A673 (cell line): ENCODE measurements at regions not wholly inside any gene's neighbourhood (a gene's known extent, or its start where the extent isn't known, plus 50 kb on each side); places are given as distances from the start of the nearest gene placed in this dataset.

Experiments
- EZH2 ChIP-seq: fragments of 200-600 bp; sonication (generic); IDR thresholded peaks from 2 replicates; pipeline ENCODE4 v1.6.1; 2017; ENCODE audit warnings: borderline replicate concordance, low read depth, mild to moderate bottlenecking, mixed read lengths, antibody characterized with exemption, low read length; ENCODE audit not compliant: poor library complexity, severe bottlenecking
- TF ChIP-seq, protein P1 (sequence below): fragments of 300-800, 200-600 bp; sonication (generic); conservative IDR thresholded peaks from 2 replicates; pipeline ENCODE4 v1.5.1; 2017; ENCODE audit warnings: low read depth, mild to moderate bottlenecking, antibody characterized with exemption, low read length, moderate library complexity, mixed read lengths

DNA sequence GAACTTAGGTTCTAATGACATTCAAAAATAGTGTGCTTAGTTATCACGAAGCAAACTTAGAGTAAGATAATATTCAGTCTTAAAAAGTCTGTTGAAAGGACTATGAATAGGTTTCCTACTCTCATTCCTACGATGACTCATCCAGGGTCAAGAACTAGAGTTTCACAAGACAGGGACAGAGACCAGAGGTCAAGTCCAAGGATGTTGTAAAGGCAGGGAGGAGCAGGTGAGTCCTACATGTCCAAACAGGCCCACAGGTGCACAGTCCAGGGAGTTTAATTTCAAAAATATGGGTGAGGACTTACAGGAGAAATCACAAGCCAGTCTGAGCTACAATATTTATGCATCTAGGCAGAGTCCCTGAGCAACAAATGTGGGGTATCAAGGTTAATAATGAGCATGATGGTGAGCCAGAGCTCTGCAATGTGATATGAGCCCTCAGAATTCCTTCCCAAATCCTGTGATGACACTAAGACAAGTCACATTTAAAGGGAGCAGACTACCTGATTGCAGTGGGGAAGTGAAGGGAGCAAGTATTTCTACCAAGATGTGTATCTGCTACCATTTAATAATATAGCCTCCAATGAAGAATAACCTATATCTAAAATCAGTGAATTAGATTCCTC lies 100.0 kb upstream of the NRIP1 start:
- TF ChIP-seq EZH2, result no peak
- TF ChIP-seq, protein P1, sequence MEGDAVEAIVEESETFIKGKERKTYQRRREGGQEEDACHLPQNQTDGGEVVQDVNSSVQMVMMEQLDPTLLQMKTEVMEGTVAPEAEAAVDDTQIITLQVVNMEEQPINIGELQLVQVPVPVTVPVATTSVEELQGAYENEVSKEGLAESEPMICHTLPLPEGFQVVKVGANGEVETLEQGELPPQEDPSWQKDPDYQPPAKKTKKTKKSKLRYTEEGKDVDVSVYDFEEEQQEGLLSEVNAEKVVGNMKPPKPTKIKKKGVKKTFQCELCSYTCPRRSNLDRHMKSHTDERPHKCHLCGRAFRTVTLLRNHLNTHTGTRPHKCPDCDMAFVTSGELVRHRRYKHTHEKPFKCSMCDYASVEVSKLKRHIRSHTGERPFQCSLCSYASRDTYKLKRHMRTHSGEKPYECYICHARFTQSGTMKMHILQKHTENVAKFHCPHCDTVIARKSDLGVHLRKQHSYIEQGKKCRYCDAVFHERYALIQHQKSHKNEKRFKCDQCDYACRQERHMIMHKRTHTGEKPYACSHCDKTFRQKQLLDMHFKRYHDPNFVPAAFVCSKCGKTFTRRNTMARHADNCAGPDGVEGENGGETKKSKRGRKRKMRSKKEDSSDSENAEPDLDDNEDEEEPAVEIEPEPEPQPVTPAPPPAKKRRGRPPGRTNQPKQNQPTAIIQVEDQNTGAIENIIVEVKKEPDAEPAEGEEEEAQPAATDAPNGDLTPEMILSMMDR, result no peak
